ENCODE measurements at regions not wholly inside any gene's neighbourhood (a gene's known extent, or its start where the extent isn't known, plus 50 kb on each side); places are given as distances from the start of the nearest gene placed in this dataset.

DNA sequence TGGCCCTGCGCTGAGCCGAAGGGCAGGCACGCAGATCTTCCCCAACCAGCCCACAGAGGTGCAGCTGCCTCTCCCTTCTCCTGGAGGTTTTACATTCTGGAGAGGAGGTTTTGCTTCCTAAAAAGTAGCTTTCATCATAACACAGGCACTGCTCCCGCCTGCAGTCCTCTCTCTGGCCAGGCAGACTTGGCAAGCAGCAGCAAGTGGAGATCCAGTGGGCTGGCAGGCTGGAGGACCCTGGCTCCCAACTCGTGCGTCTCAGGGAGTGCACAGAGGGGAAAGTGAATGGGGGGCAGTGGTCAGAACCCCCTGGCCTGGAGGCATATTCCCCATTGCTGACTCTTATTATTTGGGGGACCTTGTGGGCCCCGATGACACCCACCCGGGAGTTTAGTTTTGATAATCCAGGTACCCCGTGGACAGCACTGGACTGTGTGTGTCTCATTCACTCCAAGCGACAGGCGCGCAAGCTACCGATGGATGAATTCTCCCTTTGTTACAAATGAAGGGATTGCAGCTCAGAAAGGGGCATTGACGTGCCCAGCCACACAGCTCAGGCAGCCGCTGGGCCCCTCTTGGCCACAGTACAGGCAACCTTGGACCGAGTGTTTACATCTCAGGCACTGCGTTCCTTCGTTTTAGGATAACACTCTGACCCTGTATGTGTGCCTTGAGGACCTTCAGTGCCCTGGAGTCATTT is 1223.9 kb downstream of the BRD1 start:
- DNase-seq: no peak

- DNase-seq: no peak
Measured at GRCh38 chr22:48602805-48603518, 1224.7 kb downstream of the BRD1 start.

DNA sequence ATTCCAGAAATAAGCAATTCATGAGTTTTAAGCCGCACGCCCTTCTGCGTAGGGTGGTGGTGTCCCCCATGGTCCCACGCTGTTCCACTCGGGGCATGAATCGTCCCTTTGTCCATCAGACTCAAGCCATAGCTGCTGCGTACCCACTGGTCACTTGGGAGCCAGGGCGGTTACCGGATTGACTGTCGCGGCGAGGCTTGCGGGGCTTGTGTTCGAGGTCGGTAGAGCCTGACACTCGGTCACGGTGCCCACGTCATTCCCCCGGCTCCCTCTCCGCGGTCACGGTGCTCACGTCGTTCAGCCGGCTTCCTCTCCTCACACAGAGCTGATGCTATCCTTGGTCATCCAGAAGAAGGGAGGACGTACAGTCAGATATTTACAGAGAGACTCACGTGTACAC is 1227.0 kb downstream of the BRD1 start:
- DNase-seq: no peak

DNA sequence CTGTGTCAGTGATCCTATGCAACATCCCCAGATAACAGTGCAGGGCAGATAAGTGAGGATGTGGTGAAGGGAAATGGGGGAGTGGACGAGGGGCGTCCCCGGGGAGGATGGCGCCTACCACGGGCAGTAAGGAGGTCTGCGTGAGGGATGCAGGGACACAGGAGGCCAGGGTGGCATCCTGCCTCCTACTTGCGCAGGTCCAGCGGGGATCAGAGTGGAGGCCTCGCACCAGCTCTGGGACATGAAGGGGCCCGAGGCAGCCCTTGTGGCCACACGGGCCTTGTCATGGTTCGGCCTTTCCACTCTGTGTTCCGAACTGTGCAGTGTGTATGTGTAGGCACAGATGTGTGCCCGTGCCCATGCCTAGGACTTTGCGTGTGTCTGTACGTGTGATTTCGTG is 1227.5 kb downstream of the BRD1 start:
- no peak for DNase-seq

- no peak for DNase-seq
Measured at GRCh38 chr22:48599346-48599745, 1228.3 kb downstream of the BRD1 start.

GRCh38 chr22:48596111-48596850 is 1231.4 kb downstream of the BRD1 start:
- no peak for DNase-seq

- DNase-seq: no peak
Measured at GRCh38 chr22:48595511-48595905, 1232.2 kb downstream of the BRD1 start.

DNA sequence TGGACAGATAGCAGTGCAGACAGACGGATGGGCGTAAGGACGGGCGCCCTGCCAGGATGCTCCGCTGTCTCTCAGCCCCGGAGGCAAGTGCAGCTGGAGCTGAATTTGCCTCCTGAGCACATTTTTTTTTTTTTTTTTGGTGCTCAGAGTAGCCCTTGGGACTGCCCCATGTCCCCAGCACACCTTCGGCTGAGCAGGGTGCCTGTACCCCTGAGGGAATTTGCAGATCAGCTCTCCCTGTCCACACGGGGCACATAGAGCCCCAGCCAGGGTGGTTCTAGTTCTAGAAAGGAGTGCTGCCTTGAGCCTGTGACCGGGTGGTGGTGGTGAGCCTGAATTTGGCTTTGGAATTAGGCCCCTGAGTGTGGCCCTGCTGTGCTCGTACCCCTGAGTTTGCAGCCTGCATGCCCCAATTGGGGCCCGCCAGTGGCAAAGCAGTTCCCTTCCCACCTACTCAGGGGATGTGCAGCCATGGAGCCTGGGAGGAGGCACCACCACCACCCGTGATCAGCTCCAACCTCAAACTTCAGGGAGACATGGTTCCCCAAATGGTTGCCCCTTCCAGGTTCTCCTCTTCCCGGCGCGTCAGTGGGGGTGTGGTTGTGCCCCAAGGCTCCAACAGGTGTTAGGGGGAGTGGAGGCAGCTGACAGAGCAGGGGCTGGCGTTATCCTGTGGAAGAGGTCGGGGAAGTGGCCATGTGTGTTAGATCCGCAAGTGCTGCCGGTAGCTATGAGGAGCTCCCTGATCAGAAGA is 1232.7 kb downstream of the BRD1 start:
- DNase-seq: no peak

DNA sequence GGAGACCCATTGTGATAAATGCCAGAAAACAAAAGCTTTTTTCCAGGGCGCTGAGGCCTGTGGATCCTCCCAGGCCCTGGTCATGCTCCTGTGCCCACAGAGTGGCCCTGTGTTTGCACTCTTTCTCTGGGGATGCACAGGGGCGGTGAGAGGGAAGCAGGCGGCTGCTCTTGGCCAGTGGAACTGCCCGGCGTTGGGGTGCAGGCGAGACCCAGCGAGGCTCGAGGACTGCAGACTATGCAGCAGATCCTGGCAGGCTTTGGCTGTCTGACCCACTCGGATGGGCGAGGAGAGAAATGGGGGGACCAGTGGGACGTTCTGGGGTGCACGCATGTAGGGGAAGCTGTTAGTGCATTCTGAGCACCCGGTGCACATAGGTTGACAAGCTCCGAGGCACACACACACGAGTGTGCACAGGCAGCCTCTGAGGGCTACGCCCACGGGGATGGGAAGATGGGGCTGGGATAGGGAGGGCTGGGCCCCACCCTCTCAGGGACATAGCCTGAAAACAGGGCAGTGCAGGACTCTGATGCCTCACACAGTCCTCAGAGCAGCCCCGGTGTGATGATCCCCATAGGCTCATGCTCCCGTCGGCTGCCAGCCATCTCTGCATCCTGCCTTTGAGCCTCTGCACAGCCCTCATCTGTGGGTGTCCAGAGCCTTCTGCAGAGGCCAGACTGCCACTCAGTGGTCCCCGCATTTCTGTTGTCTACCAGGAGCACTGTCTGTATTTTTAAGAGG is 1233.5 kb downstream of the BRD1 start:
- DNase-seq: no peak

DNA sequence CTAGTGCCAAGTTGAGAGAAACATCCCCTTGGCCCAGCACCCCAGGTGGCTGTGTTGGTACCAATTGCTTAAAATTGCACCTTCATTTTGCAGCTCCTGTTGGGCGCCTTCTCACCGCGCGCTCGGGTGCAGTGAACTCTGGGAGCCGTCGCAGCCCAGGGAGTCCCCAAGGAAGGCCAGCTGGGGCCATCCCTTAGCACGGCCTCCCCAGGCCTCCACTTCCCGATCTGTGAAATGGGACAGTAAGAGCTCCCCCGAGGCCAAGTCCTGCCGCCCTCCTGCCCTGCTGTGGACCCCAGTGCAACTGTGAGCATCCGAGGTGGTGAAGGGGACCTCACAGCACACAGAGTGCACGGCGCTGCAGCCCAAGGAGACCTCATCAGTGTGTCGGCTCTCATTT is 1234.1 kb downstream of the BRD1 start:
- no peak for DNase-seq

DNA sequence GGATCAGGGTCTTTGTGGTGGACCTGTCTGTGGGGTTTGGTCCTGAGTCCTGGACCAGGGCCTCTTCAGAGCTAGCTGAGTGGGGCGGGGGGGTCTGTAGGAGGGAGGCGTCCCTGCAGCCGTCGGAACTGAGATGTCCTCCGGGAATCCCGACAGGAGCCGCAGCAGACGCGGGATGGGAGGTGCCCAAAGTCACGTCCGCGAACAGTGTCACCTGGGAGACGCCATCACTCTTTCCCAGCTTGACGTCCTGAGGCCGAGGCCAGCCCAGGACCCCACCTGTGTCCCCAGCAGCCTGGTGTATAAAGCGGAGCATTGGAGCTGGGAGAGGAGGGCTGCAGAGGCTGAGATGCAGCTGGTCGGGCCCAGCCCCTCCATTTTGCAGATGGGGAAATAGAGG is 1234.7 kb downstream of the BRD1 start:
- no peak for DNase-seq

- DNase-seq: no peak
Measured at GRCh38 chr22:48592488-48592887, 1235.2 kb downstream of the BRD1 start.

DNA sequence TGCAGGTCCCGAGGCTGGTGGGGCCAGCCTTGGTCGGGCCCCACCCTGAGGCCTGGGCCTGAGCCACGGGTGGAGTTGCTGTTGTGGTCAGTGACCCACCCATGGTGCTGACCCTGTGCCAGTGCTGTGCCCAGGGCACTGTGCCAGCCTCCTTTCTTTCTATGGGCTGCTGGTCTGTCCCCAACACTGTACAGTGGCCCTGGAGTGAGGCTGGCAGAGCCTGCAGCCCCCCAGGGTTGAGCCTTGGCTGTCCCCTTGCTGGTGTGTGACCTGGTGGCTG is 1235.7 kb downstream of the BRD1 start:
- DNase-seq: no peak

GRCh38 chr22:48591286-48592065 is 1236.2 kb downstream of the BRD1 start:
- no peak for DNase-seq

GRCh38 chr22:48589901-48590300 is 1237.8 kb downstream of the BRD1 start:
- no peak for DNase-seq

DNA sequence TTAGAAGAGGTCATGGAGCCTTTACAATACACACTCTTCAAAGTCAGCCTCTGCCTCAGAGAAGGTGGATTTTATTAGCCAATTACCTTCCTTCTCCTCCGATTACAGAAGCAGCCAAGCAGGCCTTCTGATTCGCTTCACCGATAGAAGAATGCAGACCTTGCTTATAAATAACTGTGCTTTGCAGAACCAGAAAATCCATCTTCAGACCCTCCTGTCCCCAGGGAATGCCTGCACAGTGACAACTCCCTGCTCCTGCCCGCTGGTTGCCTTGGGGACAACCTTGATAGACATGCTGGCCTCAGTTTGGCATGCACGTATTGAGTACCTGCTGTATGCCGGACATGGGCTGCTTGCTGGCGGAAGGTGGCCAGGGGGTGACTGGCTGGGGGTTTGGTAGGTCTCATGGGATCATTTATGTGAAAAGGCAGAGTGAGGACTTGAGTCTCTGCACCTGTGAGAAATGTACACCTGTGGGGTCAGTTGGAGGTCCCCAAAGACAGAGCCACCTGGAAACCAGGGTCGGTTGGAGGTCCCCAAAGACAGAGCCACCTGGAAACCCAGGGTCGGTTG is 1238.7 kb downstream of the BRD1 start:
- DNase-seq: no peak

GRCh38 chr22:48588151-48588877 is 1239.4 kb downstream of the BRD1 start:
- DNase-seq: no peak

DNA sequence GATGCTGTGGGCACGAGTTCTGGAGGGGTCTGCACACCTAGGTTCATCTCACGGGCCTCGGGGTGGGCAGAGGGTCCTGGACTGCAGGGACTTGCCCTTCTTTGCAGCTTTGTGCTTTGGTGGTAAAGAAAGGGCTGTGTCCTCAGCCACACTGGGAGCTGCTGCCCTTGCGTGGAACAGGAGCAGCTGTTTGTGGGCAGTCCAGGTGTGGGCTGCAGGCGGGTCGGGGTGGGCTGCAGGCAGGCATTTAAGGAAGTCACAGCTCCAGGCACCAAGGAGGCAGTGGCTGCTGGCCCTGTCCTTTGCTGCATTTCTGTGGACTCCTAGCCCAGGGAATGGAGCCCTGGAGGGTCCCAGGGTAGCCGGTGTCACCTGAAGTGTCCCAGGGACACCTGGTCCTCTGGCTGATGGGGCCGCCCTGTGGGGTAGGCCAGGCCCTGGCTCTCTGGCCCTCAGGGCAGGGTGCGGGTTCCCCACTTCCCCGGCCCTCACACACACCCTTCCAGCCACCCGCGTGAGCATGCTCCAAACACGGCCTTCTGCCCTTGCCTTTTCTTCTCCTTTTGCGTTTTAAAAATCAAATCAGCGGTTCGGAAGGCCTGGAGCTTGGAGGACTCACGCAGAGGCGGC is 1240.3 kb downstream of the BRD1 start:
- DNase-seq: no peak

GRCh38 chr22:48586799-48587185 is 1240.9 kb downstream of the BRD1 start:
- no peak for DNase-seq

Data from CD4-positive, alpha-beta T cell treated with Interleukin-21 for 1 hour (primary cell).